Eye (tissue), 1 donor: ENCODE measurements at regions not wholly inside any gene's neighbourhood (a gene's known extent, or its start where the extent isn't known, plus 50 kb on each side); places are given as distances from the start of the nearest gene placed in this dataset.
"Not testable (repeated sequence)": the region's sequence is repeated elsewhere in the genome, so short reads cannot be mapped to it uniquely, and the experiment has no call there.

Source experiments
- DNase-seq: peaks from one replicate; pipeline ENCODE4 v3.0.0-alpha.2; 2015

DNA sequence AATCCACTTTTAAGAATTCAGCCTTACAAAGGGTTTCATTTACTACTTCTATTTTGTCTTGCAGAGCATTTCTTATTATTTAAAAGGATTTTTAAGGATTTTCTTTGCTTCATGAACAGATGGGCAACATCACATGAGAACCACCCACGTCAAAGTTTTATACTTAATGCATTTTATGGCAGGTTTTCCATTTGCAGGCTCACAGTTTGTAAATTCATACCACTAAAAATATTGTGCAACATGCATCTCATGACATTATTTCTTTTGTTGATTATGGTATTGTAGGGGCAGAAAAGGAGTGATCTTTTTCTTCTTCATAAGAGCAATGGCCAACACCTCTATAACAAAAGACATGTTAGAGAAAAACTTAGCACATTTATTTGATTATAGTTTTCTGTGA, 554.0 kb upstream of the SPRY2 start:
- no peak for DNase-seq

DNA sequence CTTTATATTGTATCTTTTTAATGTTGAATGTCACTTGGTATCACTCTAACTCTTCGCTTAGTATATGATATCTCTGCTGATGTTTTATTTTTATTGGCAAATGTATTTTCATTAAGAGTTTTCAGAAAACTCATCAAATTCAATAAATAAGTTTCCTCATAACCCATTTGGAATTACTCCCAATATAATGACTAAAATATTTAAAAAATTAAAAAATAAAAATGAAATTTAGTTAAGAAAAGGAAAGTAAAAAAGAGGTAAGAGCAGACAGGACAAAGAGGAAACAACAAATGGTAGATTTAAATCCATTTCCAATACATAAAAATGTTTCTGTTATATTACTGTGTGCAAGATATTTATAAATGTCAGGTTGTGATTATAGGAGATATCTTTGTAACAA, 548.9 kb upstream of the SPRY2 start:
- no peak for DNase-seq

DNA sequence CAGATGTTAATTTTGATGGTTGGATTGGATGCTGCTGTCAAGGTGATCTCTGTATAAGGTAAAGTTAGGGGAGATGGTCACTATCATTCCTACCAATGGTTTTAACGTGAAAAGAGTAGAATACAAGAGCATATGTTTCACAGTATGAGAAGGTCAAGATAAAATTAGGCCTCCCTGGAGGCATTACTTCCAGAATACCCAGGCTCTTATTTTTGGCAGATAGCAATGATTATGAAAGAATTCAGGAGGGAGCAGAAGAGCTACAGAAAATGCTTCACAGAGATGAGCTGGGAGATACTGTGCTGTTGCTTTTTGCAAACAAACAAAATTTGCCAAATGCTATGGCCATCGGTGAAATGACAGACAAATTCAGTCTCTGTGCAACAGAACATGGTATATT, 547.5 kb upstream of the SPRY2 start:
- no peak for DNase-seq

DNA sequence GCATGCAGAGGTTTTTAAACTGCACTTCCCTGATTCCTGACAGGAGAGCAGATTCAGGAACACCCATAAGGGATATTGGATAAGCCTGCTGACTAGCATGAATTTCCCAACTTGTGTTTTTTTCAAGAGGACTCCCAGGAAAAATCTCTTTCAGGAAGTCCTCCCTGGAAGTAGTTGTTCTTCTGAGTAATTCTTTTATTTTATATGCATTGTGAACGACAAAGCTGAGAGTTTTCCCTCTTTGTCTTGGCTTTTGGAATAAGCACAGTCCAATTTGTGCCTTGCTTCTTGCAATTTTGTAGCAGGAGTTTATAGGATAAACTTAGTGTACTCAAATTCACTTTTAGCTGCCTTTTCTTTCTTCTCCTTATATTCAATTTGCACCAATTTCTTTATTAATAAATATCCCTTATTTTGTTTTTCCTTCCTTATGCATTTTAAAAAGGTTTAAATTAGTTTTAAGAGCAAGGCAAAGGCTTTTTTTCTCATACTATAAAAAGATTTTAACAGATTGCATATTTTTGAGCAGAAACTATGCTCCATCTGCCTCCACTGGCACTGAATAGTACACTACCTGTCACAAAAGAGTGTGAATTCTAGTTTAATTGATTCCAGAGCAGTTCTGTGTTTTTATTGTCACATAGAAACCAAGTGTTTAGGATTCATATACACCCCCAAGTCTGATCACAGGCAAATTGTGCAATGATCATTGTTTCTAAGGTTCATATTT, 543.3 kb upstream of the SPRY2 start:
- no peak for DNase-seq

DNA sequence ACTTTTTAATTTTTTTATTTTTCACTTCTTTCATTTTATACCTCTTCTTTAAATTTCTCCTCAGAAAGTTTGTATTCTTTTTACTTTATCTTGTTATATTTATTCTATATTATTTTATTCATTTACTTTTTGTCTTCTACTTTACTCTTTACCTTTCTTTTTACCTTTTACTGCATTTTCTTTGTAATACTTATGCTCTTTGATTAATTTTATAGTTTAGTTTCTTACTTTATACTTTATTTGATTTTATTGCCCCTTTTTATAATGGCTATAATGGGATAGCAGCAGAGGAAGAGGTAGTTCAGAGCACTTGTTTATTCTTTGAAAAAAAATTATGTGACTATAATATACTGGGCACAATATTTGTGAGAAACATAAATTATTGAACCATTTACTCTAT, 542.6 kb upstream of the SPRY2 start:
- no peak for DNase-seq

DNA sequence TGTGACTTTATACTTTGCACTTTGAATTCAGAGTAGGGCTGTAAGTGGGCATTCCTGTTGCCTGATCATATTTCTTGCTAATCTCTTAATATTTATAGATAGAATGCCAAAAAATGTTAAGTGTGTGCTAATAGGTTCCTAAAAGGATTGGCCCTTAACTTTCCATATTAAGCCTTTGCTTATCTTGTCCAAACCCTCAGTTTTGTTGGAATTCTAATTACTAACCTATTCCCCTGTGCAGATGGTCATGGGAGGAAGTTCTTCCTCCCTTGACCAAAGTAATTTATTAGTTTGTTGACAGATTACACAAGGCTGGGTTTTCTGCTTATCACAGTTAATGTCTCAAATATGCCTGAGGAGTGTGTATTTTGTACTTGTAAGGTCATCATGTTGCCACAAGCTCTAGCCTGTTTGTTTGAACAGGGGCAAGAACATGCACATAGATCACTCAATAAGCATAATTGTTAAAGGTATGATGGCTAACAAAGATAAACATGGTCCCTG, 541.1 kb upstream of the SPRY2 start:
- no peak for DNase-seq

DNA sequence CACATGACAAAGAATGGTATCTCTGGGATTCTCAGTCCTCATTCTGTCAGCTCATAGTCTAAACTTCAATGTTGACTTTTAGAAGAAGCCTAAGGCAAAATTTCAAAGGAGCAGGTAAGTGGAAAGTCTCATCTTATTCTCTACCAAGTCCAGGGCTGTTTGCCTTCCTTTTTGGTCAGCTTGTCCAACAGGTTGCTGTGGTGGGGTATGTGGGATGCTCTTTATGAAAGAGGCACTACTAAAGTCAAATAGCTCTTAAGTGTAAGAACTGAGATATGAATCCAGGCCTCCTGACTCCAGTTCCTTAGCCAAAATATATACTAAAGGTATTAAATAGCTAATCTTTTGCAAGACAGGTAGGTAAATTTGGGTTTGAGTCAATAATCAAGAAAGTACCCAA, 540.6 kb upstream of the SPRY2 start:
- no peak for DNase-seq

DNA sequence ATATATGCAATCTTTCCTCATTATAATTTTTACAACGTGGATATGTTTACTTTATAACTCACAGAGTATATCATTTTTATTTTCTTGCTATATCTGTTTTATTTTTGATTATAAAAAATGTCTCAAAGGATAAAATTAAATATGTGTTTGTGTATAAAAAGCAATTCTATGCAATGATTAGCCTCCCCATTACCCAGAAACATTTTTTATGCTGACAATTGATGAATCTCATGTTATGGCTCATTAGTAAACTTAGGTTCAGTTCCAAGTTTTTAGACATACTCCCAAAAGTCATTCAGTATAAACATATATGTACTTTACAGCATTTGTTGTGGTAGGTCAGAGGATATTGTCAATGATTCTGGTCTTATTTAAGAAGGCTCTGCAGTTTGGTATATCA, 540.1 kb upstream of the SPRY2 start:
- no peak for DNase-seq

DNA sequence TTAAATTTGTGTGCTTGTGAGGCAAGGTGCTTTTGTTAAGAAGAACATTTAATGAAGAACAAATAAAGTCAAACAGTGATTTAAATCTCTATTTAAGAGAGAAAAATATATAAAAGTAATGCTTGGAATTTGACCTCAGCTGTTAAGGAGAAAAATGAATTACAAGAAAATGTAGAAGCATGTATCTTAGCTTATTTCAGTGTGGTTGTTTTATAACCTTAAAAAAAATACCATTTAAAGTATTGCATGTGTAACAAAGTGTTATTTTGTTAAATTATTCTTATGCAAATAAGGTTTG, 537.0 kb upstream of the SPRY2 start:
- no peak for DNase-seq

DNA sequence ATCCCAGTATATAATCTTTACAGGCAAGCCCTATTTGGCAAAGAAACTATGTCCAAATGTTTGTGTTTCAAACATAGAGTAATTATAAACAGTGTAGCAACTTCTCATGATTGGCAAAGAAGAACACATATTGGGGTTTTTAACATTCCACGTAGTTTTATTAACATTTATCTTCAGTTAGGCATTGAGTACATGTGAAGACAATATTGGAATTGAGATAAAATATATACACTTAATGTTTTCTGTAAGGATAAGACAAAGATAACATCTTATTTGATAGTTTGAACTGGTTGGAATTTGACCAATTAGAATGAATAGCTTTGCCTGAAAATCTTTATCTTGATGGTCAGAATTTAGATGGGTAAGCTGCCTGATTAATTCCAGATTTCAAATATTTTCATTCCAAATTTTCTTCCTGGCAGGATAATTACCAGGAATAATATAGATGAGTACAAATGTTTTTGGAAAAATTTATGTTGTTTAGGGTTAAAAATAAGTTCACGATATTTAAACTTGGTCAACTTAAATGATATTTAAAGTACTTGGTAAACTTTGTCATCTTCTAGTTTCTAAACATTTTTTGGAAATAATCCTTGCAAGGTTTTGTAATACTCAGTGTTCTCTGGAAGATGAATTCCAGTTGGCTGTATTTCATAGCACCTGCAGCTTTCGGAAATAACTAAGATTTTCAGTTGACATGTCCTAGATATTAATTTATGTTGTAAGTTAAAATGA, 536.5 kb upstream of the SPRY2 start:
- peak; percentile 33 for DNase-seq

DNA sequence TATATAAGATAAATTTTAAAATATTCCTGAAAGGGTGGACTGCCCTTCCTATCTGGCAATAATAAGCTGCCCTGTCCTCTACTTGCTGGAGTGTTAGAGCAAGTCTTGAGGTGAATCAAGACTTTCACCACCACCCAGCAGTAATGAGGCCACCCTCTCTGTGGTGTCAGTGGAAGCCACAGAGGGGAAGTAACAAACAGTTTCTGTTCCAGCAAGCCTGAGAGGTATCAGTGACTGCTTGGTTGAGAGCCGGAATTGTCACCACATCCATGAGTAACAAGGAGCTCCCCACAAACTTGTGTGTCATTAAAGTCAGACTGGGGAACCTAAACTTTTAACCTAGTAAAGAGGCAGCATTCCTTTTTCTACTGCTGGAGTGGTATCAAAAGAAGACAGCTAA, 532.7 kb upstream of the SPRY2 start:
- DNase-seq, result no peak

DNA sequence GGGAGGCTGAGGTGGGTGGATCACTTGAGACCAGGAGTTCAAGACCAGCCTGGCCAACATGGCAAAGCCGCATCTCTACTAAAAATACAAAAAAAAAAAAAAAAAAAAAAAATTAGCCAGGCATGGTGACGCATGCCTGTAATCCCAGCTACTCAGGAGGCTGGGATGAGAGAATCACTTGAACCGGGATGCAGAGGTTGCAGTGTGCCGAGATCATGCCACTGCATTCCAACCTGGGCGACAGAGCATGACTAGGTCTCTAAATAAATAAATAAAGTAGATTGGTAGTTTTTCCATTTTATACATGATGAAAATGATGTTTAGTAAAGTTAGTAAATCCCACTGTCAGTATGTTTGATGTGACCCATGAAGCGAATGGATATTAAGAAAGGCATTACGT, 531.0 kb upstream of the SPRY2 start:
- DNase-seq, result not testable (repeated sequence)

DNA sequence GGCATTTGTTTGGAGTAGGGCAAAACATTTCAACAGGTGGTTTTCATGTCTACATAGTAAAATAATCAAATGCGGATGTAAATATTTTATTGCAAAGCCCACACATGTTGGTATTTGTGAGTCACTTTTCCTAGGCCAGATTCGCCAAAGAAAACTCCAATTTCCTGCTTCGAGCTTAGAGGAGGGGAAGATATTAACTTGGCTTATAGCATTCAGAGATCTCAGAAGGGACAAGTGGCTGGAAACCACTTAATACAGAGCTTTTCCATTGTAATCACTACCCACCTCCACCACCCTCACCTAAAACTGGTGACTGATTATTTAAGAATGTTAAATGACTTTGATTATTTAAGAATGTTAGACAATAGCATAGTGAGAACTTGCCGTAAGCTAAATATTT, 530.6 kb upstream of the SPRY2 start:
- DNase-seq, result no peak

DNA sequence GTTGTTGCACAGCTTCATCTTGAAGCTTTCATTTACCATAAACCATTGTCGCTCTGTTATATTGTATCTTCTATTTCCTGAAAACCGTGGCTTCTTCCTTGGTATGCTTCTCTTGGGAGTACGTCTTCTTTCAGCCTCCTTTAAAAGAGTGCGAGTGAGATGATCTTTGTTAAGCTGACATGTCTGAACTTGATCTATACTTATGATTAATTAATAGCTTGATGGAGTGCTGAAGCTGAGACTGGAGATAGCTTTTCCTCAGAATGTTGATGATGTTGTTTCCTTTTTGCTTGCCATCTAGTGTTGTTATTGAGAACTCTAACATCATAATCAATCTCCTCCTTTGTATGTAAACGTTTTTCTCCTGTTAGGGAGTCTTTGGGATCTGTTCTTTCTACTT, 529.3 kb upstream of the SPRY2 start:
- DNase-seq, result peak; percentile 39

DNA sequence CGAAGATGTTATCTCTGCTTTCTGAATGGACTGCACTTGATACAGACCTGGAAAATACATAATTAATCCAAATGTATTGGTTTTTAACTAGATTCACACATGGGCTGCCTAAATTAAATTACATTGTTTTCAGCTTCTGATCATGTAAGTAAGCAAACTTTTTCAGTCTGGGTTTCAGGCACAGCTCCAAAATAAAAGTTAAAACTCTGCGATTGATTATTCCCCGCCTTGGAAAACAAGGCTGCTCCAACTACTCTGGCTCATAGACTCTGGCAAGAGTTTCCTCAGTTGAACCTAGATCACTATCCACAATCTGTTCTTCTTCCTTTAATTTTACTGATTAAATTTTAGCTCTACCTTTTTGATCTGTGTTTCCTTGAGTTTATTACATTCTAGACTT, 526.0 kb upstream of the SPRY2 start:
- no peak for DNase-seq

DNA sequence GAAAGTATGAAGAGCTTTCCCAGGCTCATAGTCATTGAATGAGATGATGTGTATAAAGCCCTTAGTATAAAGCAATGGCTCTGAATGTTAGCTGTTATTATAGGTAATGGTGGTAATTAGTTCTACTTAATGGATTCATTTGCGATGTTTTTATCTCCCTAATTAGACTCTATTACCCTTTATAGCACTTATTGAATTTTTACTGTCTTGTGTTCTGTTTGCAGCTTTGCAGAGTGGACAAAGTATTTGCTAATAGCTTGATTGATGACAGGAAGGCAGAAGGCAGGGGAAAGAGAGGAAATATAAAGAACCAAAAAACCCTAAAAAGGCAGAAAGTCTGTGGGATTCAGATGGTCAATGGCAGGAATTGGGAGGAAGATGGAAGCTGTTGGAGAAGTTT, 524.4 kb upstream of the SPRY2 start:
- no peak for DNase-seq

DNA sequence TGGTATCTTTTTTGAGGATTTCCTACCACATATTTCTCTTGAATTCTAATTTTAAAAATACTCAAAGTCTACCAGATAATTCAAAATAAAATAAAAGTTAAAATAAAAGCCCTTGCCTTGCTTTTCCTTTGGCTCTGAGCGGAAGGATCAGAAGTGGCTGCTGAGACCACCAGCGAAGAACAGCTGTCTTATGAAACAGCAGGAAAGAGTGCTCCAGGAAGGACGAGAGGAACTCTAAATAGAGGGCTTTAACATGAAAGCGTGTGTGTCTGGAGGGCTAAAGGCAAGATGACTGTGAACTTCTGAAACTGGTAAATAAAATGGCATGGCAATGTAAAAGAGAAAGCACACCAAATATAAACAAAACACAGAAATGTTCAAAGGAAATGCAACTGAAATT, 521.5 kb upstream of the SPRY2 start:
- DNase-seq, result no peak

DNA sequence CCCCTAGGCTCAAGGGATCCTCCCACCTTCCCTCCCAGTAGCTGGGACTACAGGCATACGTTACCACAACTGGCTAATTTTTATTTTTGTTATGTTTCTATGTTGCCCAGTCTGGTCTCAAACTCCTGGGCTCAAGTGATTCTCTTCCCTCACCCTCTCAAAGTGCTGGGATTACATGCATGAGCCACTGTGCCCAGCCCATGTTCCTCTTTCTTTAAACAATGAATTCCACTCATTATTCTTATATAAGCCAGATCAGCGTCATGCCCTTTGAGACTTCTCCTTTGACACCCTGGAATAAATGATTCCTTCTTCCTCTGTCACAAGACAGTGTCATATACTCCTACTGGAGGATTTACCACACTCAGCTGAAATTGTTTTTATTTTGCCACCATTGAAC, 519.9 kb upstream of the SPRY2 start:
- DNase-seq, result no peak

DNA sequence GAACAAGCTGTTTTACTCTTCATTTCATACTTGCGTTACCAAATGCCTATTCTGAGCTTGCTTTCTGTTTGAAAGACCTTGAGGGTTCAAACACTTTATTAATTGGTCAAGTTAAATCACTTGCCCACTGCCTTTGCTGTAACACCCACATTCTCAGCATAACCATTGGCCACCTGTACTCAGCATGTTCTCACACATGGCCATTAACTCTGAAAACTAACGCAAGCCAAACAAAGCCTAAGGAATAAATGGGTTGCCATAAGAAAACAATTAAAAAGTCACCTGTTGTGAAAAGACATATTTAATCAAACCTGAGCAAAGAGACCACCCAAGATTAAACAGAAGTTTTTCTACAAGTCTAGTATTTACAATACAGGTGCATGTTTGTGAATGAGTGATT, 517.2 kb upstream of the SPRY2 start:
- DNase-seq, result no peak

DNA sequence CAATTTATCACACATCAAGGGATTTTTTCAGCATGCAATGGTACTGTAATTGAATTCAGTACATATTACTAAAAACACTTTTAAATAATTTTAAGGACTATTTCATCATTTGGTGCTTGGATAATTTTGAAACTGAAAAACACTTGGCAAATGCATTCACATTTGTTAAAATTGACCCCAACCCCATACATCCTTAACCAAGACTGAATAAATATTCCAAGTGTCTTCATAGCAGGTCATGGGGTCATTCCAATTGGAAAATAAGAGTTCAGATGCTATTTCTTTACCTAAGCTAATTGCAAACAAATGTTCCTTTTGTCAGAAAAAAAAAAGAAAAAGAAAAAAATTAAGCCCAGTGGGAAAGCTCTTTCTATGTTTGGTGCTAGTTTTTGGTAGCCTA, 516.4 kb upstream of the SPRY2 start:
- no peak for DNase-seq

DNA sequence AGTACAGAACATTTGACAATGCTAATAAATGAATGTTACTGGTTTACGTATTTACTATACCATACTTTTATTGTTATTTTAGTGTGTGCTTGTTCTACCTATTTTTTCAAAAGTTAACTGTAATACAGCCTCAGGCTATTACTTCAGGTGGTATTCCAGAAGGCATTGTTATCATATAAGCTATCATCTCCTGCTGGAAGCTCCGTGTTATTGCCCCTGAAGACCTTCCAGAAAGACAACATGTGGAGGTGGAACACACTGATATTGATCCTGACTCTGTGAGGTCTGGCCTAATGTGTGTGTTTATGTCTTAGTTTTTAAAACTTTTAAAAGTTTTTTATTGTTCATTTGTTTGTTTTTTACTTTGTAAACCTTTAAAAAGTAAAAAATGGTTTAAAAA, 509.8 kb upstream of the SPRY2 start:
- no peak for DNase-seq

DNA sequence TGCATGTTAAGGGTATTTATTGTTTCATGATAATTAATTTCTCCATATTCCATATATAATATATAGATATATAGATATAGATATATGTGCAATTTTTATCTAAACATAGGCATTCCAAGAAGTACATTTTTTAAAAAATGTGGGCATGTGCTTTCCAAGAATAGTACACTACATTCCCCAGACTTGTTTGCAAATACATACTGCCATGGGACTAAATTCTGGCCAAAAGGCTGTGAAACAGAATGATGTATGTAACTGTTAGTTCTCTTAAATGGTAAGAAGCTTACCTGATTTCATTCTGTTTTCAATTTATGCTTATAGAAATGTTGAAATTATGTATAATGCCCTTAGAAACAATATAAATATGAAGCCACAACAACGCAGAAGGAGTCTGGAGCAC, 503.2 kb upstream of the SPRY2 start:
- no peak for DNase-seq

DNA sequence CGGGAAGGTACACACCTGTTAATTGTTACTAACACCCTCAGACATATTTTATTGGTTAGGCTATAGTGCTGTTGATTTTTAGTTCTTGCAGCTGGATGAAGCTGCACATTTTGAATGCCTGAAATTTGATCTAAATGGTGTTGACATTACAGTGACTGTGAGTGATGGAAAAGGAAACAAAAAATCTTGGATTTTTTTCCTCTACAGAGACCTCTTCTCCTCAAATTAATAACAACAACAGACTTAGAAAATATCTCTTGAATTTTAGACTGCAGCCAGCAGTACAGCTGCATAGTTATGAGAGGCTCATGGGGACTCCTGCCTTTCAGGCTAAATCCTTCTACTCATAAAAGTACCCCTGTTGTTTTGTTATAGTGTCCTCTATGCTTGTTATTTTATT, 500.5 kb upstream of the SPRY2 start:
- peak; percentile 27 for DNase-seq

DNA sequence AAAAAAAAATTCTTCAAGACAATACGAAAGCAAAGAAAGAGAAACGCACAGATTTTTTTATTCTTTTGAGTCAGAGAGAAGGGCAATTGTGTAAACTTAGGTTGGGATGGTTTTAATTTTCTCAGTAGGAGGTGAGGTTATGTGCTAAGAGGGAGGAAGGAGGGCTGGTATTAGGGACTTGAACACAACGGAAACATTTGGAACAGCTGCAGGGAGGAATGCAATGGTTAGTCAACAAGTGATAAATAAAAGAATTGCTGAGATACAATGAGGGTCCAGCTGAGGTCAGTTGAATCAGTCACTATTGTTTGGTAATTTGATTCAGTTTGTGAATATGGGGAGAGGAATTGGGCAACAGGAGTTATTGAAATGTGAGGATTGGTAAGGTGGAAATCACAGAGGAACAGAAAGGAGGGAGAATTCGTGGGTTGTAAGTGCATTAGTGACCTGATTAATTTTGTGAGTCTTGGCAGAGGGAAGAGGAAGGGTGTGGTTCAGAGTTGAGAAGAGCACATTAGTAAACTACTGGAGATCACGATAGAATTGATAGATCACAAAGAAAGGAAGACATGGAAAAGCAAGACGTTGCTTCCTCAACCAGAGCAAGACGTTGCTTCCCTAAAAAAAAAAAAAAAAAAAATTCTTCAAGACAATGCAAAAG, 499.5 kb upstream of the SPRY2 start:
- peak; percentile 51 for DNase-seq
